ENCODE measurements at regions not wholly inside any gene's neighbourhood (a gene's known extent, or its start where the extent isn't known, plus 50 kb on each side); places are given as distances from the start of the nearest gene placed in this dataset.

DNA sequence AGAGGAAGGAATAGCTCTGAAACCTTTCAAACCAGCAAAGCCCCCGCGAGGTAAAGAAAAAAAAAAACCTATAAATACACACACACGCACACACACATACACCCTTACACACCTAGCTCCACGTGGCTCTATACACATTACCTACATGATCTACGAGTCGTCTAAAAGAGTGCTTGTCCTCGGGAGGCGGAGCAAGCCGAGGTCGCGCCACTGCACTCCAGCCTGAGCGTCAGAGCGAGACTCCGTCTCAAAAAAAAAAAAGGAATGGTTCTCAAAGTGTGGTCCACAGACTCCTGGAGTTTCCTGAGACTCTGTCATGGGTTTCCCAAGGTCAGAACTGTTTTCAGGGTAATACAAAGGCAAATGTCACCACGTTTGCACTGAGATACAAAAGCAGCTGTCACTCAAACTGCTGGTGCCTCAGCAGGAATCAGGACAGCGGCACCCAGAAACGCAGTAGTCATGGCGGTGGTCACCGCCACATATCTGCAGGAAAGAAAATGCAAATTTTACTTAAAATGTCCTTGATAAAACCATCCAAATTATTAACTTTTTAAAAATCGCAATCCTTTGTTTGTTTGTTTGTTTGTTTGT is 130.0 kb upstream of the GPC1 start:
- Histone ChIP-seq H3K9me3 (ENCODE audit: control insufficient read depth, insufficient read depth, low read length) (no peaks in the 10 kb centered on the region), H3K4me1 (ENCODE audit: control insufficient read depth, insufficient read depth, low read length) (no peaks in the 10 kb centered on the region), H3K27ac (ENCODE audit: low read length) (no peak overlapping the region), H3K36me3 (ENCODE audit: control insufficient read depth, insufficient read depth, low read length) (no peaks in the 10 kb centered on the region), H3K4me3 (ENCODE audit: low read length) (no peak overlapping the region), H3K27me3 (ENCODE audit: control insufficient read depth, insufficient read depth, low read length) (no peaks in the 10 kb centered on the region)
- 100% methylated on average over 2 of the region's 20 CpGs for WGBS (ENCODE audit: insufficient coverage, insufficient read length)
- DNase-seq (ENCODE audit: low read depth, low spot score): no peak

DNA sequence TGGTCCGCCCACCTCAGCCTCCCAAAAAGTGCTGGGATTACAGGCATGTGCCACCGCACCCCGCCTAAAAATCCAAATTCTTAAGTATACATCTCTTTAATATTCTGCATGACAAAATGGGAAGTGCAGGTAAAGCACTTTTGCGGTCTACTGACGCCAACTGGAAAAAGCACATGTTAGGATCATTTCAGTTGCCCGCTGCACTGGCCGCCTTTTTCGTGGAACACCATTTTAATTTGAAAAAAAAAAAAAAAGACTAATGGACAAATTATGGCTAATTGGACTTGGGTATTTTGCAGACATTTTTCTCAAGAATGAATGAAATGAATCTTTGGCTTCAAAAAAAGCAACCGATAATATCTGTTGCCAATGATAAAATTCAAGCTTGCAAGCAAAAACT is 129.3 kb upstream of the GPC1 start:
- no peak for DNase-seq (ENCODE audit: low read depth, low spot score)
- Histone ChIP-seq H3K27ac (ENCODE audit: low read length) (no peak overlapping the region), H3K27me3 (ENCODE audit: control insufficient read depth, insufficient read depth, low read length) (no peaks in the 10 kb centered on the region), H3K36me3 (ENCODE audit: control insufficient read depth, insufficient read depth, low read length) (no peaks in the 10 kb centered on the region), H3K4me3 (ENCODE audit: low read length) (no peak overlapping the region), H3K9me3 (ENCODE audit: control insufficient read depth, insufficient read depth, low read length) (no peaks in the 10 kb centered on the region), H3K4me1 (ENCODE audit: control insufficient read depth, insufficient read depth, low read length) (no peaks in the 10 kb centered on the region)
- WGBS (ENCODE audit: insufficient coverage, insufficient read length): no CpG with 5 or more reads among the region's 9 CpGs

DNA sequence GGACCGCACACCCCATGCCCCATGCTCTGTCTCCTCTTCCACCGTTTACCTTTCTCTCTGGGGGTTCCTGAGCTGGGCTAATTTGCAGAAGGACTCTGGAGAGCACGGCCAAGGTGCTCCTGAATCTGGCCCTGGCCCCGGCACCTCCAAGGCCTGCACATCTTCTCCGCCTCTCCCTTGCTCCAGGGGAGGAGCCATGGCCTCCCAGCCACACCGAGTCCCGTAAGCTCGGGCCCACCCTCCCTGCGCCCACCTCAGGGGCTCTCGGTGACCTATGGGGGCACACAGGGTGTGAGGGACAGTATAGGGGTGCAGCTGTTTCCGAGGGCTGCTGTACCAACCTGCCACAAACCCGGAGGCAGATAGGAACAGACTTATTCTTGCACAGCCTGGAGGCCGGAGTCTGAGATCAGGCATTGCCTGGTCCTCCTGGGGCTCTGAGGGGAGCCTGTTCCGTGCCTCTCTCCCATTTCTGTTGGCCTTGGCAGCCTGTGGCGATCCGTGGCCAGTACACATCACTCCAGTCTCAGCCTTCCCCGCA is 127.3 kb upstream of the GPC1 start:
- DNase-seq (ENCODE audit: low read depth, low spot score): no peak
- no CpG with 5 or more reads among the region's 17 CpGs for WGBS (ENCODE audit: insufficient coverage, insufficient read length)

DNA sequence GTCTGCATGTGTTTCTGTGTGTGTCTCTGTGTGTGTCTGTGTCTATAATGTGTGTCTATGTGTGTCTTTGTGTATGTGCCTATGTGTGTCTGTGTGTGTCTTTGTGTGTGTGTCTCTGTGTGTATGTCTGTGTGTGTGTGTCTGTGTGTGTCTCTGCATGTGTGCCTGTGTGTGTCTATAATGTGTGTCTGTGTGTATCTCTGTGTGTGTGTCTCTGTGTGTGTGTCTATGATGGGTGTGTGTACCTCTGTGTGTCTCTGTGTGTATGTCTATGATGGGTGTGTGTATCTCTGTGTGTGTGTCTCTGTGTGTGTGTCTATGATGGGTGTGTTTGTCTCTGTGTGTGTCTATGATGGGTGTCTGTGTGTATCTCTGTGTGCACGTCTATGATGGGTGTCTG is 126.2 kb upstream of the GPC1 start:
- Histone ChIP-seq H3K27me3 (ENCODE audit: control insufficient read depth, insufficient read depth, low read length) (no peaks in the 10 kb centered on the region), H3K9me3 (ENCODE audit: control insufficient read depth, insufficient read depth, low read length) (no peaks in the 10 kb centered on the region), H3K36me3 (ENCODE audit: control insufficient read depth, insufficient read depth, low read length) (no peaks in the 10 kb centered on the region), H3K4me3 (ENCODE audit: low read length) (no peak overlapping the region), H3K4me1 (ENCODE audit: control insufficient read depth, insufficient read depth, low read length) (no peaks in the 10 kb centered on the region), H3K27ac (ENCODE audit: low read length) (no peak overlapping the region)
- DNase-seq (ENCODE audit: low read depth, low spot score): no peak
- no CpG with 5 or more reads among the region's 1 CpG for WGBS (ENCODE audit: insufficient coverage, insufficient read length)

More for the DNA sequence above, 127.3 kb upstream of the GPC1 start:
- Histone ChIP-seq H3K36me3 (ENCODE audit: control insufficient read depth, insufficient read depth, low read length) (no peaks in the 10 kb centered on the region), H3K27ac (ENCODE audit: low read length) (no peak overlapping the region), H3K4me3 (ENCODE audit: low read length) (no peak overlapping the region), H3K9me3 (ENCODE audit: control insufficient read depth, insufficient read depth, low read length) (no peaks in the 10 kb centered on the region), H3K4me1 (ENCODE audit: control insufficient read depth, insufficient read depth, low read length) (no peaks in the 10 kb centered on the region), H3K27me3 (ENCODE audit: control insufficient read depth, insufficient read depth, low read length) (no peaks in the 10 kb centered on the region)

DNA sequence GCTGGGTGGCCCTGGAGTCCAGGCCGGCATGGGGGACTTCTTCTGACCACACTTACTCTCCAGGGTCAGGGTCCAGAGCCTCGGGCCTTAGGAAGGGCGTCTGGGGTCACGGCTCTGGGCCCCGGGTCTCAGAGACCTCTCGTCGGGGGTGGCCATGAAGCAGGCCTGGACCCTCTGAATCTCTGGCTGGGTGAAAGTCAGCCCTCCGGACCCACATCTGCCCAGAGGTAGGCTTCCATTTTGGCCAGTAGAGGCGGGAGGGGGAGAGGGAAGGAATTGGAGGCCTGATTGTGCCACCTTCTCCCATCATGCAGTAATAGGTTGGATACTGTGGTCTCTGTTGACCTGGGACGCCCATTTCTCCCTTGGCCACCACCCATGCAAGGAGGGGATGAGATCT is 125.3 kb upstream of the GPC1 start:
- no peak overlapping the region for H3K4me3 ChIP-seq (ENCODE audit: low read length)
- H3K27me3 ChIP-seq (ENCODE audit: control insufficient read depth, insufficient read depth, low read length): no peaks in the 10 kb centered on the region
- no peaks in the 10 kb centered on the region for H3K4me1 ChIP-seq (ENCODE audit: control insufficient read depth, insufficient read depth, low read length)
- no peaks in the 10 kb centered on the region for H3K36me3 ChIP-seq (ENCODE audit: control insufficient read depth, insufficient read depth, low read length)
- H3K27ac ChIP-seq (ENCODE audit: low read length): no peak overlapping the region
- no CpG with 5 or more reads among the region's 10 CpGs for WGBS (ENCODE audit: insufficient coverage, insufficient read length)
- no peaks in the 10 kb centered on the region for H3K9me3 ChIP-seq (ENCODE audit: control insufficient read depth, insufficient read depth, low read length)
- no peak for DNase-seq (ENCODE audit: low read depth, low spot score)

DNA sequence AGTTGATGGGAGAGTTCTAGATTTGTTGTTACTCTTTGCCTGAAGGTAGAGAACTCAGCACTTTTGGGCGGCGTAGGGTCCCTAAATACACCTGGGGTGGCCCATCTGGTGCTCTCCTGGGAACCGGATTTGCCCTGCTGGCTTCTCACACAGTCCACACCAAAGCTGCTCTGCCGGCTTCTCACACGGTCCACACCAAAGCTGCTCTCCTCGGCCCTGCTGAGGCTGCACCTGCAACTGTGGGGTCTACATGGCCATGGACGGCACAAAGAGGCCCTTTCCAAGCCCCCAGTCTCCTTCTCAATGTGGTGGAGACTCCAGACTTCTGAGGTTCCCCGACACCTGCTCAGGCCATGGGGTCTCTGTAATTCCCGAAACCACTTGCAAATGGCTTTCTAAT is 124.8 kb upstream of the GPC1 start:
- Histone ChIP-seq H3K4me3 (ENCODE audit: low read length) (no peak overlapping the region), H3K36me3 (ENCODE audit: control insufficient read depth, insufficient read depth, low read length) (no peaks in the 10 kb centered on the region), H3K27ac (ENCODE audit: low read length) (no peak overlapping the region), H3K9me3 (ENCODE audit: control insufficient read depth, insufficient read depth, low read length) (no peaks in the 10 kb centered on the region), H3K27me3 (ENCODE audit: control insufficient read depth, insufficient read depth, low read length) (no peaks in the 10 kb centered on the region), H3K4me1 (ENCODE audit: control insufficient read depth, insufficient read depth, low read length) (no peaks in the 10 kb centered on the region)
- DNase-seq (ENCODE audit: low read depth, low spot score): no peak
- WGBS (ENCODE audit: insufficient coverage, insufficient read length): no CpG with 5 or more reads among the region's 9 CpGs

DNA sequence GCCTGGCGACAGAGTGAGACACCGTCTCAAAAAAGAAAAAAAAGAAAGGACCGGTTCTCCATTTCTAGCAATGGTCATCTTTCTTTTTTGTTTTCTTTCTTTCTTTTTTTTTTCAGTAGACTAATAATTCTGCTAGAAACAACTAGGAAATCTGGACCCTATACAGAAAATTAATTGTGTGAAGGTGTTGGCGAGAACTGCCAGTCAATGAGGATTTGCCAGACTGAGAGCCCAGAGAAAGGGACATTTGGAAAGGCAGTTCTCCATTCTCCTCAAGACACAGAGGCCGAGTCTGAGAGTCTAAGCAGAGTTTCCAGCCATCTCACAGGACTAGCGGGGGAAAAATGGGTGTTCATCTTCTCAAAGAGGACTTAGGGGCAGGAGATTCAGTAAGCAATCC is 123.6 kb upstream of the GPC1 start:
- no peak for DNase-seq (ENCODE audit: low read depth, low spot score)
- Histone ChIP-seq H3K9me3 (ENCODE audit: control insufficient read depth, insufficient read depth, low read length) (no peaks in the 10 kb centered on the region), H3K27me3 (ENCODE audit: control insufficient read depth, insufficient read depth, low read length) (no peaks in the 10 kb centered on the region), H3K4me3 (ENCODE audit: low read length) (no peak overlapping the region), H3K4me1 (ENCODE audit: control insufficient read depth, insufficient read depth, low read length) (no peaks in the 10 kb centered on the region), H3K36me3 (ENCODE audit: control insufficient read depth, insufficient read depth, low read length) (no peaks in the 10 kb centered on the region), H3K27ac (ENCODE audit: low read length) (no peak overlapping the region)
- no CpG with 5 or more reads among the region's 6 CpGs for WGBS (ENCODE audit: insufficient coverage, insufficient read length)

DNA sequence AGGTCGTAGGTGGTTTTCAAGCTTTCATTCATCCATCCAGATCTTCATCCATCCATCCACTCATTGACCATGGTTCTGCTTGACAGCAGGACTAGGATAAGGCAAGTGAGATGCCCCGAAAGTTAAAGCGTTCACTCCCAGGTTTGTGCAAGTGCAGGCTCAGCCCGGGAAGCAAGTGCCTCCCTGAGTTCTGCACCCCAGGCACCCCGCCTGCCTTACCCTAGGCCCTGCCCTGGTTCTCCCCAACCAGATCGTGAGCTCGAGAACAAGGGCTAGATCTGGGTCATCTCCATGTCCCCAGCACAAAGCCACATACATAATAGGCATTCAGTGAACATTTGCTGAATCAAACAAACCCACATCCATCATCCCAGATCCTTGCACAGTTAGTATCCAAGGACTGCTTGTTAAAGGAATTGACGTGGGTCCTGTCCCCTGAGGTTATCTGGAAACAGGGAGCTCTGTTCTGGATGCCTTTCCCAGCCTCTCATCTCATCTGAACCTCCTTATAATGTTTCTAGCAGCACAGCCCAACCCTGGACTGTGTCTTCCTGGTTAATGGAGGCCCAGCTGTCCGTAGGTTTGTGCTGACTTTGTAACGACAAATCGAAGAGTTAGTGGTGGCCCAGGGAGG is 116.1 kb upstream of the GPC1 start:
- no peak for DNase-seq (ENCODE audit: low read depth, low spot score)
- WGBS (ENCODE audit: insufficient coverage, insufficient read length): no CpG with 5 or more reads among the region's 11 CpGs
- H3K4me3 ChIP-seq (ENCODE audit: low read length): no peak overlapping the region
- H3K27ac ChIP-seq (ENCODE audit: low read length): no peak overlapping the region
- H3K27me3 ChIP-seq (ENCODE audit: control insufficient read depth, insufficient read depth, low read length): no peaks in the 10 kb centered on the region
- no peaks in the 10 kb centered on the region for H3K9me3 ChIP-seq (ENCODE audit: control insufficient read depth, insufficient read depth, low read length)
- no peaks in the 10 kb centered on the region for H3K36me3 ChIP-seq (ENCODE audit: control insufficient read depth, insufficient read depth, low read length)
- peaks cover 5% of the 10 kb centered on the region; the same call in 1 of the 2 replicates for H3K4me1 ChIP-seq (ENCODE audit: control insufficient read depth, insufficient read depth, low read length)

DNA sequence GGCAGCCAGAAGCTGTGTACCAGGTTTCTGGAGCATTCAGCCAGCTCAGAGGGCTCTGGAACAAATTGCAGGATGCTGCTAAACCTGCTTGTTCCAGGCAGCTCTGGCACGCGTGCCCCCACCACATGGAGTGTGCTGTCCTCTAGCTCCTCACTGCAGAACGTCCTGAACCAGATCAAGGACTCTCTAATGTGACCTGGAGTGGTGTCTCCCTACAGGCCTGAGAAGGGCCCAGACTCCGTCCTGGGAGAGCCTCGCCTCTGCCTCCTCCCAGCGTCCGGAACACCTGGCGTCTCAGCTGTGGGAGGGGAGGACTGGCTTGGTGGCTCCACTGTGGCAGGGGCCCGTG is 115.6 kb upstream of the GPC1 start:
- H3K9me3 ChIP-seq (ENCODE audit: control insufficient read depth, insufficient read depth, low read length): no peaks in the 10 kb centered on the region
- no peak overlapping the region for H3K4me3 ChIP-seq (ENCODE audit: low read length)
- H3K27ac ChIP-seq (ENCODE audit: low read length): no peak overlapping the region
- peaks cover 5% of the 10 kb centered on the region; the same call in 1 of the 2 replicates for H3K4me1 ChIP-seq (ENCODE audit: control insufficient read depth, insufficient read depth, low read length)
- DNase-seq (ENCODE audit: low read depth, low spot score): no peak
- H3K36me3 ChIP-seq (ENCODE audit: control insufficient read depth, insufficient read depth, low read length): no peaks in the 10 kb centered on the region
- no CpG with 5 or more reads among the region's 9 CpGs for WGBS (ENCODE audit: insufficient coverage, insufficient read length)
- H3K27me3 ChIP-seq (ENCODE audit: control insufficient read depth, insufficient read depth, low read length): no peaks in the 10 kb centered on the region

DNA sequence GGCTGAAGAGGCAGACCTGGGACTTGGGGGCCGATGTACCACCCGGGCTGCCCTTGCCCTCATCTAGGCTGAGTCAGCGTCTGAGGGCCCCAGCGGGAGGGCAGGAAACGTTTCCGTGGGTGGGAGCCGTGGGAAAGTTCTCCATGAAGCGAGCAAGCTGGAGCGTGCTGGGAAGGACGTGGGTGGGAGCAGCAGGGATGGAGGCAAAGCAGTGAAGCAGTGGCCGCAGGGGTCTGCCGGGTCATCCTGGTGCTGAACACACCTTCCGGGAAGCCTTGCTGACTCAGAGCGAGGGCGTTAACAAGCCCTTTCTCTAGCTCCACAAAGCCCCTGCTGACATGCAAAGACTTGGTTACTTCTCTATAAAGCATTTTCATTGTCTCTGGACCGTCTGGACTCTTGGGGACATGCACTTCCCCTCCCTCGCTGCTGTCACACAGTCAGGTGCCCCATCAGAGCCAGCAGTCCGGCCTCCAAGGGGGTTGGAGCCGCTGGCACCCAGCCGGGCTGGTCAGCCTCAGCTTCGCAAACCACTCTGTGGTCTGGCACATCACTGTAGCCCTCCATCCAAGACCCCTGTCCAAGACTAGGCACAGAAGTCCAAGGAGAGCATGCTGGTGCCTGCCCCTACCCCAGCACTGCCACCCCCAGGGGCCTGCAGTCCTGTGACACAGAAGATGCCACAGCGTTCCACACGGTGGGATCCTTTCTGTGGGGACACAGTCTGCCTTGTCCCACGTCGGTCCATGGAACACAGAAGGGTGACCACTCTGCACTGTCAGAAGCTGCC is 115.1 kb upstream of the GPC1 start:
- Histone ChIP-seq H3K27me3 (ENCODE audit: control insufficient read depth, insufficient read depth, low read length) (no peaks in the 10 kb centered on the region), H3K9me3 (ENCODE audit: control insufficient read depth, insufficient read depth, low read length) (no peaks in the 10 kb centered on the region), H3K4me3 (ENCODE audit: low read length) (no peak overlapping the region), H3K27ac (ENCODE audit: low read length) (no peak overlapping the region), H3K36me3 (ENCODE audit: control insufficient read depth, insufficient read depth, low read length) (no peaks in the 10 kb centered on the region), H3K4me1 (ENCODE audit: control insufficient read depth, insufficient read depth, low read length) (peaks cover 5% of the 10 kb centered on the region; the same call in 1 of the 2 replicates)
- no CpG with 5 or more reads among the region's 25 CpGs for WGBS (ENCODE audit: insufficient coverage, insufficient read length)
- no peak for DNase-seq (ENCODE audit: low read depth, low spot score)

Data from iPS DF 6.9 (cell line).